ENCODE measurements at regions not wholly inside any gene's neighbourhood (a gene's known extent, or its start where the extent isn't known, plus 50 kb on each side); places are given as distances from the start of the nearest gene placed in this dataset.
"Not testable (repeated sequence)": the region's sequence is repeated elsewhere in the genome, so short reads cannot be mapped to it uniquely, and the experiment has no call there.

DNA sequence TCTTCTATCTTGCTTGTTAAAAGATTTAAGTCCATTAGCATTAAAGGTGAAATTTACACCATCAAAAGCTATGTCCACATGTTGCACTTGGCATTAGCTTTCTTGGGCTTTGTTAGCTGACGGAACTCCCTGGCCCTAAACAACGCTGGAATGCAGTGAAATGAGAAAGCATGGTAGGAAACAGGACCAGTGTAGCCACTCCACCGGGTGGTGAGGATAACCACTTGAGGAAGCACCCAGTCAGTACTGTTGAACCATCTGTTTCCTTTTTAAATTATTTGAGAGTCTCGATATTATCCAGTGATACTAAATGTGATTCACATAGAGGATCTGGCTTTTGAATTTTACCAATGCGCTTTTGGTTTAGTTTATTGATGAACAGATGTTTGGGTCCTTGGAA is 374.9 kb upstream of the NOX3 start:
- Histone ChIP-seq H3K27ac (ENCODE audit: low read depth in 2 of 2, low read length in 1 of 2) (no peak overlapping the region), H3K4me1 (ENCODE audit: control insufficient read depth in 2 of 2, insufficient read depth in 2 of 2, low read length in 1 of 2) (no peaks in the 10 kb centered on the region), H3K36me3 (ENCODE audit: control insufficient read depth in 2 of 2, insufficient read depth in 2 of 2, low read length in 1 of 2) (no peaks in the 10 kb centered on the region), H3K9me3 (ENCODE audit: control insufficient read depth in 2 of 2, insufficient read depth in 1 of 2, low read depth in 1 of 2, low read length in 1 of 2) (no peaks in the 10 kb centered on the region), H3K4me3 (ENCODE audit: low read depth in 1 of 2, low read length in 2 of 2) (no peak overlapping the region), H3K27me3 (ENCODE audit: control insufficient read depth in 1 of 2, insufficient read depth in 2 of 2, low read length in 2 of 2) (no peaks in the 10 kb centered on the region)
- WGBS, 2 donors: 83% methylated on average over 5 of the region's 5 CpGs

DNA sequence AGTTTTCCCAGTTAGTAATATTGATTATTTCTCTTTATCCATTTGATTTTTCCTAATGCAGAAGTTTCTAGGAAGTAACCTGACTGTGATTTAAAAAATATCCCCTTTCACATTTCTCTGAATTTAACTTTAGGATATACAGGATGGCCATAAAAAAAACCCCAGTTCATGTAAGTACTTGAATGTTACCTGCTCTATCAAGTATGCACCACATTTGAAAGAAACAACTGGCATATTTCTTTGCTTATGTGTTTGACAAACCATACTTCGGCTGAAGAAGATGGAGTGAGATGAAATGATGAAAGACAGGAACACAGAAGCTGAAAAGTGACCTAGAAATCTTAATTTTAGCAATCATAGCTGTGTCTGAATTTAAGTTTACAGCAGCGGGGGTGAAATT is 374.0 kb upstream of the NOX3 start:
- Histone ChIP-seq H3K4me3 (ENCODE audit: low read depth in 1 of 2, low read length in 2 of 2) (no peak overlapping the region), H3K4me1 (ENCODE audit: control insufficient read depth in 2 of 2, insufficient read depth in 2 of 2, low read length in 1 of 2) (no peaks in the 10 kb centered on the region), H3K27me3 (ENCODE audit: control insufficient read depth in 1 of 2, insufficient read depth in 2 of 2, low read length in 2 of 2) (no peaks in the 10 kb centered on the region), H3K9me3 (ENCODE audit: control insufficient read depth in 2 of 2, insufficient read depth in 1 of 2, low read depth in 1 of 2, low read length in 1 of 2) (no peaks in the 10 kb centered on the region), H3K36me3 (ENCODE audit: control insufficient read depth in 2 of 2, insufficient read depth in 2 of 2, low read length in 1 of 2) (no peaks in the 10 kb centered on the region), H3K27ac (ENCODE audit: low read depth in 2 of 2, low read length in 1 of 2) (no peak overlapping the region)
- 77 to 88% methylated on average over 2 of the region's 2 CpGs for WGBS, 2 donors

- H3K4me1 ChIP-seq (ENCODE audit: control insufficient read depth in 2 of 2, insufficient read depth in 2 of 2, low read length in 1 of 2): no peaks in the 10 kb centered on the region
- WGBS, 2 donors: 47 to 69% methylated on average over 3 of the region's 3 CpGs
- H3K36me3 ChIP-seq (ENCODE audit: control insufficient read depth in 2 of 2, insufficient read depth in 2 of 2, low read length in 1 of 2): no peaks in the 10 kb centered on the region
- no peak overlapping the region for H3K4me3 ChIP-seq (ENCODE audit: low read depth in 1 of 2, low read length in 2 of 2)
- no peaks in the 10 kb centered on the region for H3K9me3 ChIP-seq (ENCODE audit: control insufficient read depth in 2 of 2, insufficient read depth in 1 of 2, low read depth in 1 of 2, low read length in 1 of 2)
- H3K27me3 ChIP-seq (ENCODE audit: control insufficient read depth in 1 of 2, insufficient read depth in 2 of 2, low read length in 2 of 2): no peaks in the 10 kb centered on the region
- H3K27ac ChIP-seq (ENCODE audit: low read depth in 2 of 2, low read length in 1 of 2): no peak overlapping the region
These were observed 373.4 kb upstream of the NOX3 start for GRCh38 chr6:155828989-155829388.

GRCh38 chr6:155818698-155819097 is 363.1 kb upstream of the NOX3 start:
- no peaks in the 10 kb centered on the region for H3K27me3 ChIP-seq (ENCODE audit: control insufficient read depth in 1 of 2, insufficient read depth in 2 of 2, low read length in 2 of 2)
- 84 to 91% methylated on average over 7 of the region's 7 CpGs for WGBS, 2 donors
- H3K36me3 ChIP-seq (ENCODE audit: control insufficient read depth in 2 of 2, insufficient read depth in 2 of 2, low read length in 1 of 2): no peaks in the 10 kb centered on the region

DNA sequence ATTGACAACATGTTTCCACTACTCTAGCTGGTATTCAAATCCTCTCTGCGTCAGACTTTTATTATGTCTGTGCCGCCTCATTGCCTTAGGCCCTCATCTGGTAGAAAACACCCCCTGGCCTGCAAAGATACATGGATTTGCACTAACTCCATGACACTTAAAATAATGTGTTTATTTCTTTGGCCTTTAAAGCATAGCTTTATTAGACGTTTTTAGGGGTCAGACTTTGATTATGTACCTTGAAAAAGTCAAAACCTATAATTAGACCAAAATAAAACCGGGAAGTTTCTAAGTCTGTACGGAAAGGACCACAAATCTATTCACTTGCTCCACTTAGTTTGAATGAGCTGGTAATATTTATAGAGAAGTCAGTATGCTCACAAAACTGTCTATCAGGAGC is 357.9 kb upstream of the NOX3 start:
- Histone ChIP-seq H3K27ac (ENCODE audit: low read depth in 2 of 2, low read length in 1 of 2) (no peak overlapping the region), H3K9me3 (ENCODE audit: control insufficient read depth in 2 of 2, insufficient read depth in 1 of 2, low read depth in 1 of 2, low read length in 1 of 2) (no peaks in the 10 kb centered on the region), H3K4me1 (ENCODE audit: control insufficient read depth in 2 of 2, insufficient read depth in 2 of 2, low read length in 1 of 2) (no peaks in the 10 kb centered on the region), H3K36me3 (ENCODE audit: control insufficient read depth in 2 of 2, insufficient read depth in 2 of 2, low read length in 1 of 2) (no peaks in the 10 kb centered on the region), H3K27me3 (ENCODE audit: control insufficient read depth in 1 of 2, insufficient read depth in 2 of 2, low read length in 2 of 2) (no peaks in the 10 kb centered on the region), H3K4me3 (ENCODE audit: low read depth in 1 of 2, low read length in 2 of 2) (no peak overlapping the region)
- 81 to 83% methylated on average over 5 of the region's 5 CpGs for WGBS, 2 donors

More at GRCh38 chr6:155818698-155819097, 363.1 kb upstream of the NOX3 start:
- no peak overlapping the region for H3K27ac ChIP-seq (ENCODE audit: low read depth in 2 of 2, low read length in 1 of 2)
- no peaks in the 10 kb centered on the region for H3K4me1 ChIP-seq (ENCODE audit: control insufficient read depth in 2 of 2, insufficient read depth in 2 of 2, low read length in 1 of 2)
- no peaks in the 10 kb centered on the region for H3K9me3 ChIP-seq (ENCODE audit: control insufficient read depth in 2 of 2, insufficient read depth in 1 of 2, low read depth in 1 of 2, low read length in 1 of 2)
- H3K4me3 ChIP-seq (ENCODE audit: low read depth in 1 of 2, low read length in 2 of 2): no peak overlapping the region

GRCh38 chr6:155807243-155807642 is 351.6 kb upstream of the NOX3 start:
- 85 to 92% methylated on average over 6 of the region's 6 CpGs for WGBS, 2 donors
- Histone ChIP-seq H3K9me3 (ENCODE audit: control insufficient read depth in 2 of 2, insufficient read depth in 1 of 2, low read depth in 1 of 2, low read length in 1 of 2) (no peaks in the 10 kb centered on the region), H3K27ac (ENCODE audit: low read depth in 2 of 2, low read length in 1 of 2) (no peak overlapping the region), H3K4me1 (ENCODE audit: control insufficient read depth in 2 of 2, insufficient read depth in 2 of 2, low read length in 1 of 2) (no peaks in the 10 kb centered on the region), H3K27me3 (ENCODE audit: control insufficient read depth in 1 of 2, insufficient read depth in 2 of 2, low read length in 2 of 2) (no peaks in the 10 kb centered on the region), H3K36me3 (ENCODE audit: control insufficient read depth in 2 of 2, insufficient read depth in 2 of 2, low read length in 1 of 2) (no peaks in the 10 kb centered on the region), H3K4me3 (ENCODE audit: low read depth in 1 of 2, low read length in 2 of 2) (no peak overlapping the region)

DNA sequence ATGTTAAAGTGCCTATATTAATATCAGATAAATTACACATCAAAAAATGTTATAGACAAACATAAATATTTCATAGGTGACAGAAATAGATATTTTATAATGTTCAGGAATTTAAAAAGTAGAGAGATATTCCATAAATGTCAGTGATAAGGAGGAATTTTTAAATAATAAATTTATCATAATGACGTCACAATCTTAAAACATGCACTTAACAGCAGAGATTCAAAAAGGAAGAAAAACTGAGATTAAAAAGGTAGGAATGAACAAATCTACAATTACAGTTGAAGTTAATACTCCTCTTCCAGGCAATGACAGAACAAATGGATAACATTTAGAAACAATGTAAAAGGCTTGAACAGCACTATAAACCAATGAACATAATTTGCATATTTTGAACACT is 345.4 kb upstream of the NOX3 start:
- no peaks in the 10 kb centered on the region for H3K9me3 ChIP-seq (ENCODE audit: control insufficient read depth in 2 of 2, insufficient read depth in 1 of 2, low read depth in 1 of 2, low read length in 1 of 2)
- no peaks in the 10 kb centered on the region for H3K27me3 ChIP-seq (ENCODE audit: control insufficient read depth in 1 of 2, insufficient read depth in 2 of 2, low read length in 2 of 2)
- H3K4me1 ChIP-seq (ENCODE audit: control insufficient read depth in 2 of 2, insufficient read depth in 2 of 2, low read length in 1 of 2): no peaks in the 10 kb centered on the region
- 93 to 94% methylated on average over 1 of the region's 1 CpG for WGBS, 2 donors
- H3K27ac ChIP-seq (ENCODE audit: low read depth in 2 of 2, low read length in 1 of 2): no peak overlapping the region
- no peak overlapping the region for H3K4me3 ChIP-seq (ENCODE audit: low read depth in 1 of 2, low read length in 2 of 2)
- no peaks in the 10 kb centered on the region for H3K36me3 ChIP-seq (ENCODE audit: control insufficient read depth in 2 of 2, insufficient read depth in 2 of 2, low read length in 1 of 2)

- H3K27ac ChIP-seq (ENCODE audit: low read depth in 2 of 2, low read length in 1 of 2); H3K4me3 ChIP-seq (ENCODE audit: low read depth in 1 of 2, low read length in 2 of 2); H3K9me3 ChIP-seq (ENCODE audit: control insufficient read depth in 2 of 2, insufficient read depth in 1 of 2, low read depth in 1 of 2, low read length in 1 of 2); H3K36me3 ChIP-seq (ENCODE audit: control insufficient read depth in 2 of 2, insufficient read depth in 2 of 2, low read length in 1 of 2); H3K27me3 ChIP-seq (ENCODE audit: control insufficient read depth in 1 of 2, insufficient read depth in 2 of 2, low read length in 2 of 2); H3K4me1 ChIP-seq (ENCODE audit: control insufficient read depth in 2 of 2, insufficient read depth in 2 of 2, low read length in 1 of 2): not testable (repeated sequence)
- WGBS, 2 donors: 69 to 76% methylated on average over 3 of the region's 3 CpGs
These were observed 343.2 kb upstream of the NOX3 start for GRCh38 chr6:155798876-155799275.

- Histone ChIP-seq H3K27ac (ENCODE audit: low read depth in 2 of 2, low read length in 1 of 2) (no peak overlapping the region), H3K27me3 (ENCODE audit: control insufficient read depth in 1 of 2, insufficient read depth in 2 of 2, low read length in 2 of 2) (no peaks in the 10 kb centered on the region), H3K4me3 (ENCODE audit: low read depth in 1 of 2, low read length in 2 of 2) (no peak overlapping the region), H3K36me3 (ENCODE audit: control insufficient read depth in 2 of 2, insufficient read depth in 2 of 2, low read length in 1 of 2) (no peaks in the 10 kb centered on the region), H3K4me1 (ENCODE audit: control insufficient read depth in 2 of 2, insufficient read depth in 2 of 2, low read length in 1 of 2) (no peaks in the 10 kb centered on the region), H3K9me3 (ENCODE audit: control insufficient read depth in 2 of 2, insufficient read depth in 1 of 2, low read depth in 1 of 2, low read length in 1 of 2) (peaks cover 0 to 2% of the 10 kb centered on the region in 2 donors)
- WGBS, 2 donors: 84% methylated on average over 8 of the region's 8 CpGs
These were observed 339.6 kb upstream of the NOX3 start for GRCh38 chr6:155795173-155795796.

DNA sequence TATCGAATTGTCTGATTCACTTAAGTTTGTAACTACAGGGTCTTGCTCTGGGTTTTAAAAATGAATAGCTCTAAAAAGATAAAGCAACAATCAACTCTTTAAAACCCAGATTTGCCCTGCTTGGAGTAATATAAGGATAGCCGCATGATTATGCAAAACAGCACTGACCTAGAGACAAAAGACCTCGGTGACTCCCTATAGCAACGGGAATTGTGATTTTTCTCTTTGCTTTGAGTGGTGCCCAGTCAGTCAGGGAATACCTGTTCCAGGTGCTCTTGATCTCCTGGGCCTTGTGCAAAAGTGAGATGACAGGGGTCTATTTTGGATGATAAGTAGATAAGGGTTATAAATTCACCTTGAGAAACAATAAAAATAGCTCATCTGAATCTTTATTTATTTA is 336.3 kb upstream of the NOX3 start:
- no peaks in the 10 kb centered on the region for H3K36me3 ChIP-seq (ENCODE audit: control insufficient read depth in 2 of 2, insufficient read depth in 2 of 2, low read length in 1 of 2)
- peaks cover 0 to 2% of the 10 kb centered on the region in 2 donors for H3K9me3 ChIP-seq (ENCODE audit: control insufficient read depth in 2 of 2, insufficient read depth in 1 of 2, low read depth in 1 of 2, low read length in 1 of 2)
- no peaks in the 10 kb centered on the region for H3K27me3 ChIP-seq (ENCODE audit: control insufficient read depth in 1 of 2, insufficient read depth in 2 of 2, low read length in 2 of 2)
- no peaks in the 10 kb centered on the region for H3K4me1 ChIP-seq (ENCODE audit: control insufficient read depth in 2 of 2, insufficient read depth in 2 of 2, low read length in 1 of 2)
- H3K27ac ChIP-seq (ENCODE audit: low read depth in 2 of 2, low read length in 1 of 2): no peak overlapping the region
- H3K4me3 ChIP-seq (ENCODE audit: low read depth in 1 of 2, low read length in 2 of 2): no peak overlapping the region
- 89 to 90% methylated on average over 4 of the region's 4 CpGs for WGBS, 2 donors
